GM18502 (cell line): ENCODE measurements at regions not wholly inside any gene's neighbourhood (a gene's known extent, or its start where the extent isn't known, plus 50 kb on each side); places are given as distances from the start of the nearest gene placed in this dataset.
"Not testable (repeated sequence)": the region's sequence is repeated elsewhere in the genome, so short reads cannot be mapped to it uniquely, and the experiment has no call there.

ENCODE experiments used
- ATAC-seq: cut with Tn5 transposase; IDR thresholded peaks from one replicate; pipeline ENCODE4 v1.9.1; 2021; ENCODE audit warnings: mild to moderate bottlenecking; ENCODE audit not compliant: unreplicated experiment, poor library complexity

GRCh38 chr1:55823541-55824250 lies 608.5 kb upstream of the USP24 start:
- no peak for ATAC-seq

DNA sequence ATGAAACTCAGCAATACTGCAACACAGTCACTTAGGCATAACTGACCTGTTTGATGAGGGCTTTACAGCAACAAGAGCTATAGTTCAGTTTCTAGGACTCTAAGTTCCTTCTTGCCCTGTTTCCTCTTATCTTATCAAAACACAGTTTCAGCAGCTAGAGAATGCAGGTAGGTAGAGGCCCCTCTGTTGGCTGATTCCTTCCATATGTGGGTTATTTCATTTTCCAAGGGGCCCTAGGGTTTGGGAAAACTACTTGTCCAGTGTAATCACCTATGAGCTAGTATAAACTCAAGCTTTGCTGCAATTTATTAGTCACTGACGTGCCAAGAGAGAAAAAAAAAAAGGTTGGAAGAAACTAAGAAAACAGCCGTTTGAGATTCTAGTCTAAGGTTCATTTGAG lies 607.7 kb upstream of the USP24 start:
- no peak for ATAC-seq

DNA sequence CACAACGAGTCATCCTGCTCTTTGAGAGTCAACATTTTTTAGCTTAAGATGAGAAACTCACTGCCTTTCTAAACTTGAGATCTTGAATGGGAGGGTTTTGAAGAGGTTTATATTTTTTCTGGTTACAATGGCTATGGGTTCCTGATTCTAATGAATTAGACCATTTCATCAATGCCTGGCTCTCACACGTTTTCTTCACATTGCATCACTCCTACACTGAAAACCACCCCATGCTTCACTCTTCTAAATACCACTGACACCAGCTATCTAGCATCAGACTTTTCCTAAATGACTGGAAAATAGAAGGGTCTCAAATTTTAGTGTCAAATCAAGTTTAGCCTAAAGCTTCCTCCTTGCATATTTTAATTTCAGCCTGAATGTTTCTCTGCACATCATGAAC lies 606.1 kb upstream of the USP24 start:
- ATAC-seq: no peak

DNA sequence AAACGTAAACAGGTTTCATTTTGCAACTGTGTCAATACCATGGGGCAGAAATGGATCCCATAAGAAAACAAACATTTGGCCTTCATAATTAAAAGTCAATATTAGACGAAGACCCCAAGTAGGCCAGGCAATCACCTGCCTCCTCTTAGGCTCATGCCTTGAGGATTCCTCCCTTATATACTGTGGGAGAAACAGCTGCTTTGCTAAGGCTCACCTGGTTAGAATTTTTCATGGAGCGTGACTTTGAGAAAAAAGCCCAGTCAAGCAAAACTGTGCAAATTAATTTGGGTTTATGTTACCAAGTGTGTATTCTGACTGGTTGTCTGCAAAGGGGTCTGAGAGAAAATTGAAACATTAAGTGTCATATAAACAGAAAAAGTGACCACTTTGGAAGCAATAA lies 605.3 kb upstream of the USP24 start:
- no peak for ATAC-seq

GRCh38 chr1:55819011-55819410 lies 603.8 kb upstream of the USP24 start:
- ATAC-seq: no peak

- ATAC-seq: no peak
Observed at GRCh38 chr1:55816456-55817426, 601.6 kb upstream of the USP24 start.

- ATAC-seq: no peak
Observed at GRCh38 chr1:55815745-55816455, 600.7 kb upstream of the USP24 start.

- ATAC-seq: no peak
Observed at GRCh38 chr1:55814967-55815366, 599.8 kb upstream of the USP24 start.

DNA sequence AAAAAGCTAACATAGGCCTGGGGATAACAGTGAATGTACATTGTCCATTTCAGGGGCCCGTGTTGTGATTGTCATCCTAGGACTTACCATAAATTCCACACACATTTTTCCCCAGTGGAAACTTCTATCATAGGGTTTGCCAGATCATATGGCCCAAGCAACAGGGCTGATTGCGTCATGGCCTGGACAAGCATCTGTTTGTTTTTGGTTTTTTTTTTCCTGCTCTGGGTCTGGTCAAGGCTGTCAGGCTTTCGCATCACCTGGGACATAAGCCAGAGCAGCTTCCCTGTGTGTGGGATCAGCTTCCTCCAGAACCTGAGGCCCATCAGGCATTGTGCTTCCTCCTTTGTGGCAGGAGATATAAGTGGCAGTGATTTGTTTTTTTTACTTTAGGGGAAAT lies 598.5 kb upstream of the USP24 start:
- no peak for ATAC-seq

DNA sequence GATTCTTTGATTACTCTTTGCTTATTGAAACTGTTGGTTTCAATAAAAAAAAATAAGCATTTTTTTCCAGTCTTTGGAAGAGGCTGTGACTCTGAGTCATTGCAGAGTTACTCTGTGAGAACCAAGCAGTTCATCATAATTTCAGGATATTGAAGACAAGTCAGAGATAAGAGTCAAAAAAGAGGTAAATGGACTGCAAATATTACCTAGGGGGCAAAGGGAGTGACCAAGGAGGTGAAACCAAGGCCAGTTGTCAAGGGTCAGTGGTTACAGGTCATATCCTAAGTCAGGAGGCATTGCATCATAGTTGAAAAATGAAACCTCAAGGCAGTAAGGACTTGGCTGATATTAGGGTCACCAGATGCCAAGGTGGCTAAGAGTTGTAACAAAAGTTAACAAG lies 597.1 kb upstream of the USP24 start:
- no peak for ATAC-seq

DNA sequence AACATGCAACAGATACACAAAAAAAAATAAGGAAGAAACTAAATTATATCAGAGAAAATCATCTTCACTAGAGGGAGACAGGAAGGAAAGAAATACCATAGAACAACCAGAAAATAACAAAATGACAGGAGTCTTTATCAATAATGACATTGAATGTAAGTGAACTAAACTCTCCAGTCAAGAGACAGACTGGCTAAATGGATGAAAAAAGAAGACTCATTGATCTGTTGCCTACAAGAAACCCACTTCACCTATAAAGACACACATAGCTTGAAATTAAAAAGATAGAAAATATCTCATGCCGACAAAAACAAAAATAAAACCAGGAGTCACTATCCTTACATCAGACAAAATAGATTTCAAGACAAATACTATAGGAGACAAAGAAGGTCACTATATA lies 593.1 kb upstream of the USP24 start:
- ATAC-seq: no peak

- ATAC-seq: no peak
Observed at GRCh38 chr1:55803429-55803828, 588.3 kb upstream of the USP24 start.

GRCh38 chr1:55801481-55801880 lies 586.3 kb upstream of the USP24 start:
- no peak for ATAC-seq

DNA sequence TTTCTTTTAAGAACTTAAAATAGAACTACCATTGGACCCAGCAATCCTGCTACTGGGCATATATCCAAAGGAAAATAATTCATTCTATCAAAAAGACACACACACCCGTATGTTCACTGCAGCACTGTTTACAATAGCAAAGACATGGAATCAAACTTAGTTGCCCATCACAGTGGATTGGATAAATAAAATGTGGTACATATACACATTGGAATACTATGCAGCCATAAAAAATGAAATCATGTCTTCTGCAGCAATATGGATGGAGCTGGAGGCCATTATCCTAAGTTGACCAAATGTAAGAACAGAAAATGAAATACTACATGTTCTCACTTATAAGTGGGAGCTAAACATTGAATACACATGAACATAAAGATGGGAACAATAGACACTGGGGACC lies 585.3 kb upstream of the USP24 start:
- no peak for ATAC-seq

DNA sequence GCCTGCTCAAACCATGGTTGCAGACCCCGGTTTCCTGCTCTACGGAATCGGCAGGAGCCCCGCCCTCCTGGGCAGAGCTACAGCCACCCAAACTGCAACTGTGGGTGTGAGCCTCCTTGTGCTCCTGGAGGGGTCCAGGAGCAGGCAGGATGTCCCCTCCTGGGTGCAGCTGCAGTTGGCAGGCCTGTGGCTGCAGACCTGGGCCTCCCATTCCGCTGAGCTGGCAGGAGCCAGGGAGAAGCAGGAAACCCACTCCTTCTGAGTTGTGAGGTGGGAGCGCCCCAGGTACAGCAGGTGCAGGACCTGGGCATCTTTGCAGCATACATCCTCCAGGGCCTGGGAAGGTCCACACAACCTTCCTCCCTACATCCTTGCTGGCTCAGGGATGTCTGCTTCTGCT lies 578.7 kb upstream of the USP24 start:
- no peak for ATAC-seq

- no peak for ATAC-seq
Observed at GRCh38 chr1:55792870-55793269, 577.7 kb upstream of the USP24 start.

DNA sequence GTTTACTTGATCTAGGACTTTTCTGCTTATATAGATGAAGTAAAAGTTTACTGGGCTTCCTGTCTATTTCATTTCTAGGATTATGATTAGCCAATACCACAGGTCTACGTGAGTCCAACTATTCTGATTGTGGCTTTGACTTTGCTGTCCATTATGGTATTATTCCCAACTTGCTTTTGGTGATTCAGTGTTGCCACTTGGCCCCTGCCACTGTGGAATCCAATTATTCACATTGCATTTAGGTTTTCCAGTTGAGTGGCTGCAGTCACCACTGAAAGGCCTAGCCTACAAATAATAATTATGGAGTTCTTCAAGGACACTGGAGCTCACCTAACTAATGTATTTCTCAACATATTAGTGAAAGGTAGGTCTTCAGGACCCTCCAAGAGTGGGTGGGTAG lies 574.3 kb upstream of the USP24 start:
- ATAC-seq: no peak

DNA sequence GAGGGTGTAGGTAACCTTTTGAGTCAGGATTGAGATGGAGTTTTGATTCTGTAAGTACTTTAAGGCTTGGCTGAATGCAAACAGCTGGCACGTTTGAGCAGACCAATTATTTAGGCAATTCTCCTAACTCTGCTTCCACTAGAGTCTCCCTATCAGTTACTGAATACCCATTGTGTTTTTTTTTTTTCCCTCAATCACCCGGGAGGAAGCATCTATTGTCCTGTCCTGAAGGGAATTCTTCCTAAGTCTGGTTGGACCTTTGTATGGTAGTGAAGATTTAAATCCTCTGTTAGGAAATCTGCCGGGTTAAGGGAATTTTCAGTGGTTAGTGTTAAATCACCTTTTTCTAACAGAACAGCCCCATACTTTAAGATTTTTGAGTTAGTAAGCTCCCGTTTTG lies 571.2 kb upstream of the USP24 start:
- ATAC-seq: no peak

DNA sequence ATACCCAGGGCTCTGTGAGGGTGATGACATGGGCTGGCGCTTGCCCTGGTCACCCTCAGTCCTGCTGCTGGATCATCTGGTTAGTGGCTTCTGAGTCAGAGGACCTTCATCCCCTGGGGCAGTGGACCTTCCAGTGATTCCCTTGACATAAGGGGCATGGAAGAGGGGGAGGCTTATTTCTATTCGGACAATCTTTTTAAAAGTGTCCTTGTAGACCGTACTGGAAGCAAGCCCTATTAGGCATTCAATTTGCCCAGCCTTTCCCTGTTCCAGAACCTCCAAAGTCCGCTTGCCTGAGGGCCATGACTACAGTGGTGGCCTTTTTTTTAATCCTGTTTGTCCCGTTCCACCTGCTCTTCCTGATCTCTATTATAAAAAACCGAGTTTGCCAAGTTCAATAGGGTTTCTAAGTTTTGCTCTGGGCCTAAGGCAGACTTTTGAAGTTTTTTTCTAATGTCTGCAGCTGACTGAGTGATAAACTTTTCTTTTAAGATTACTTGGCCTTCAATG lies 569.8 kb upstream of the USP24 start:
- not testable (repeated sequence) for ATAC-seq

GRCh38 chr1:55781944-55782482 lies 566.8 kb upstream of the USP24 start:
- no peak for ATAC-seq

- no peak for ATAC-seq
Observed at GRCh38 chr1:55781003-55781402, 565.8 kb upstream of the USP24 start.
